GM23338 (cell line): ENCODE measurements at regions not wholly inside any gene's neighbourhood (a gene's known extent, or its start where the extent isn't known, plus 50 kb on each side); places are given as distances from the start of the nearest gene placed in this dataset.

Experiments
- ATAC-seq: fragments of 200-7000 bp; cut with Tn5 transposase; 3 replicates; pipeline ENCODE4 v1.9.1; 2020
- DNase-seq: peaks from one replicate; pipeline ENCODE4 v3.0.0-alpha.2; 2015; ENCODE audit warnings: low spot score
- H2AFZ ChIP-seq: fragments of 200-600 bp; sonication (generic); 2 replicates; pipeline ENCODE4 v1.8.0; 2016; ENCODE audit warnings: antibody characterized with exemption, mild to moderate bottlenecking, moderate library complexity
- H3F3A ChIP-seq: fragments of 200-600 bp; sonication (generic); replicated peaks from 2 replicates; pipeline ENCODE4 v1.8.0; 2017; ENCODE audit warnings: antibody characterized with exemption, mixed run types, low read depth
- H3K27ac ChIP-seq: fragments of 200-600 bp; sonication (generic); 2 replicates; pipeline ENCODE4 v1.6.1; 2016; ENCODE audit warnings: low read depth
- H3K27me3 ChIP-seq: fragments of 200-600 bp; sonication (generic); 2 replicates; pipeline ENCODE4 v1.8.0; 2016; ENCODE audit warnings: mild to moderate bottlenecking, mixed run types, moderate library complexity; ENCODE audit not compliant: insufficient read depth
- H3K36me3 ChIP-seq: fragments of 200-600 bp; sonication (generic); 2 replicates; pipeline ENCODE4 v1.8.0; 2016; ENCODE audit warnings: mild to moderate bottlenecking; ENCODE audit not compliant: insufficient read depth
- H3K4me1 ChIP-seq: fragments of 200-600 bp; sonication (generic); 2 replicates; pipeline ENCODE4 v1.8.0; 2016; ENCODE audit warnings: mild to moderate bottlenecking, moderate library complexity; ENCODE audit not compliant: insufficient read depth
- H3K4me2 ChIP-seq: fragments of 200-600 bp; sonication (generic); 2 replicates; pipeline ENCODE4 v1.7.1; 2017; ENCODE audit warnings: mixed run types
- H3K4me3 ChIP-seq: fragments of 200-600 bp; sonication (generic); 2 replicates; pipeline ENCODE4 v1.6.1; 2016; ENCODE audit warnings: mixed run types
- H3K79me2 ChIP-seq: fragments of 200-600 bp; sonication (generic); replicated peaks from 2 replicates; pipeline ENCODE4 v1.8.0; 2017; ENCODE audit warnings: mild to moderate bottlenecking; ENCODE audit not compliant: insufficient read depth
- H3K9me2 ChIP-seq: fragments of 200-600 bp; sonication (generic); 2 replicates; pipeline ENCODE4 v1.8.0; 2017; ENCODE audit not compliant: insufficient read depth
- H4K20me1 ChIP-seq: fragments of 200-600 bp; sonication (generic); replicated peaks from 2 replicates; pipeline ENCODE4 v1.8.0; 2017; ENCODE audit warnings: mild to moderate bottlenecking; ENCODE audit not compliant: insufficient read depth
- H3K27ac Mint-ChIP-seq: 2 replicates; pipeline ENCODE4 v1.8.0; 2020; ENCODE audit warnings: inconsistent platforms, mild to moderate bottlenecking, moderate library complexity, mixed read lengths
- H3K27me3 Mint-ChIP-seq: 3 replicates; pipeline ENCODE4 v1.8.0; 2022; ENCODE audit warnings: low read depth, mild to moderate bottlenecking, moderate library complexity, mixed read lengths, inconsistent platforms; ENCODE audit not compliant: insufficient read depth, poor library complexity
- H3K36me3 Mint-ChIP-seq: 3 replicates; pipeline ENCODE4 v1.8.0; 2021; ENCODE audit warnings: low read depth, mild to moderate bottlenecking, inconsistent platforms, moderate library complexity, mixed read lengths
- H3K4me1 Mint-ChIP-seq: 3 replicates; pipeline ENCODE4 v1.8.0; 2020; ENCODE audit warnings: mild to moderate bottlenecking, inconsistent platforms, mixed read lengths
- H3K4me3 Mint-ChIP-seq: 3 replicates; pipeline ENCODE4 v1.8.0; 2021; ENCODE audit warnings: moderate library complexity, mild to moderate bottlenecking, inconsistent platforms, mixed read lengths
- H3K9me3 Mint-ChIP-seq: 3 replicates; pipeline ENCODE4 v1.8.0; 2020; ENCODE audit warnings: moderate library complexity, mild to moderate bottlenecking, inconsistent platforms, mixed read lengths
- CREB1 ChIP-seq: fragments of 250-450 bp; sonication (Bioruptor Pico); IDR thresholded peaks from 2 replicates; pipeline ENCODE4 v1.5.0; 2020; ENCODE audit warnings: low read depth, mild to moderate bottlenecking, moderate library complexity
- CTCF ChIP-seq, 2 experiments: fragments of 200-600 bp in 1 of 2; sonication (generic) in 1 of 2; conservative IDR thresholded peaks; 2 replicates each; pipeline versions ENCODE4 v1.5.1 to v1.6.1; 2016 to 2017; ENCODE audit warnings: antibody characterized with exemption in 2 of 2, low read depth in 2 of 2, mild to moderate bottlenecking in 2 of 2, moderate library complexity in 1 of 2
- ETS1 ChIP-seq: IDR thresholded peaks from 2 replicates; pipeline ENCODE4 v1.6.1; 2016; ENCODE audit warnings: antibody characterized with exemption
- EZH2 ChIP-seq: fragments of 200-600 bp; sonication (generic); IDR thresholded peaks from one replicate; pipeline ENCODE4 v1.8.0; 2017; ENCODE audit warnings: antibody characterized with exemption, mild to moderate bottlenecking, low read depth; ENCODE audit not compliant: unreplicated experiment
- EZH2phosphoT487 ChIP-seq: fragments of 200-600 bp; sonication (generic); IDR thresholded peaks from one replicate; pipeline ENCODE4 v1.8.1; 2018; ENCODE audit warnings: antibody characterized with exemption; ENCODE audit not compliant: unreplicated experiment
- JUNB ChIP-seq: IDR thresholded peaks from one replicate; pipeline ENCODE4 v1.6.1; 2016; ENCODE audit warnings: antibody characterized with exemption; ENCODE audit not compliant: unreplicated experiment
- NANOG ChIP-seq: IDR thresholded peaks from 2 replicates; pipeline ENCODE4 v1.6.1; 2016; ENCODE audit warnings: antibody characterized with exemption, borderline replicate concordance
- POLR2AphosphoS5 ChIP-seq: IDR thresholded peaks from 2 replicates; pipeline ENCODE4 v1.6.1; 2016; ENCODE audit warnings: antibody characterized with exemption, low read depth
- REST ChIP-seq: IDR thresholded peaks from one replicate; pipeline ENCODE4 v1.6.1; 2018; ENCODE audit warnings: antibody characterized with exemption; ENCODE audit not compliant: unreplicated experiment
- STAT1 ChIP-seq: IDR thresholded peaks from one replicate; pipeline ENCODE4 v1.6.1; 2016; ENCODE audit warnings: antibody characterized with exemption; ENCODE audit not compliant: unreplicated experiment
- ZNF114 ChIP-seq: fragments of 250-450 bp; sonication (Bioruptor Pico); IDR thresholded peaks from 2 replicates; pipeline ENCODE4 v1.5.0; 2020; ENCODE audit warnings: mild to moderate bottlenecking, moderate library complexity
- ZNF331 ChIP-seq: fragments of 250-450 bp; sonication (Bioruptor Pico); IDR thresholded peaks from 2 replicates; pipeline ENCODE4 v1.5.0; 2020; ENCODE audit warnings: low read depth, mild to moderate bottlenecking, moderate library complexity
- ZNF462 ChIP-seq: fragments of 250-450 bp; sonication (Bioruptor Pico); IDR thresholded peaks from 2 replicates; pipeline ENCODE4 v1.5.0; 2020; ENCODE audit warnings: mild to moderate bottlenecking, moderate library complexity

GRCh38 chr12:18922851-18923250, 184.9 kb downstream of the CAPZA3 start:
- no peak for TF ChIP-seq CTCF (conservative IDR thresholded peaks at IDR 0.05; ENCODE audit: low read depth in 2 of 2)
- TF ChIP-seq NANOG, result no peak
- TF ChIP-seq JUNB, result no peak
- TF ChIP-seq ETS1, result no peak
- no peak for TF ChIP-seq ZNF462 (CRISPR knock-in tag)
- no peak for TF ChIP-seq ZNF114 (CRISPR knock-in tag)
- TF ChIP-seq EZH2phosphoT487, result no peak
- TF ChIP-seq POLR2AphosphoS5, result no peak
- no peak for TF ChIP-seq CREB1 (CRISPR knock-in tag)
- TF ChIP-seq EZH2, result no peak
- TF ChIP-seq REST, result no peak
- no peak for TF ChIP-seq STAT1
- no peak for TF ChIP-seq ZNF331 (CRISPR knock-in tag)
- peaks cover 3% of the 10 kb centered on the region for H3K27me3 Mint-ChIP-seq
- no peak overlapping the region for H3K27ac Mint-ChIP-seq
- no peak for ATAC-seq
- no peaks in the 10 kb centered on the region for H3K36me3 ChIP-seq
- H3F3A ChIP-seq, result no peaks in the 10 kb centered on the region
- H3K4me1 Mint-ChIP-seq, result no peaks in the 10 kb centered on the region
- no peak overlapping the region for H3K27ac ChIP-seq
- H3K4me3 Mint-ChIP-seq, result no peak overlapping the region
- no peaks in the 10 kb centered on the region for H3K27me3 ChIP-seq
- no peaks in the 10 kb centered on the region for H3K9me3 Mint-ChIP-seq
- H2AFZ ChIP-seq, result peak overlapping the region; percentile 69; the same call in 1 of the 2 replicates
- no peak overlapping the region for H3K4me3 ChIP-seq
- no peaks in the 10 kb centered on the region for H3K79me2 ChIP-seq
- no peaks in the 10 kb centered on the region for H3K4me1 ChIP-seq
- H3K36me3 Mint-ChIP-seq, result no peaks in the 10 kb centered on the region
- no peak overlapping the region for H3K4me2 ChIP-seq
- H3K9me2 ChIP-seq, result 0 out of 2 replicates have a peak, but pooled peaks cover 4% of the 10 kb centered on the region
- no peaks in the 10 kb centered on the region for H4K20me1 ChIP-seq
- DNase-seq, result no peak
